SU-DHL-6 (cell line): ENCODE measurements at regions not wholly inside any gene's neighbourhood (a gene's known extent, or its start where the extent isn't known, plus 50 kb on each side); places are given as distances from the start of the nearest gene placed in this dataset.

Experiments
- EZH2phosphoT487 ChIP-seq: fragments of 200-600 bp; sonication (generic), shearing (Covaris generic); conservative IDR thresholded peaks from 2 replicates; pipeline ENCODE4 v1.6.1; 2018; ENCODE audit warnings: mild to moderate bottlenecking, antibody characterized with exemption, low read length, moderate library complexity, mixed read lengths
- TF ChIP-seq, protein P1 (sequence below): fragments of 200-600 bp; sonication (generic); IDR thresholded peaks from one replicate; pipeline ENCODE4 v1.5.1; 2017; ENCODE audit warnings: antibody characterized with exemption, mild to moderate bottlenecking, low read length, moderate library complexity; ENCODE audit not compliant: insufficient read depth, poor library complexity, severe bottlenecking

- TF ChIP-seq, protein P1, sequence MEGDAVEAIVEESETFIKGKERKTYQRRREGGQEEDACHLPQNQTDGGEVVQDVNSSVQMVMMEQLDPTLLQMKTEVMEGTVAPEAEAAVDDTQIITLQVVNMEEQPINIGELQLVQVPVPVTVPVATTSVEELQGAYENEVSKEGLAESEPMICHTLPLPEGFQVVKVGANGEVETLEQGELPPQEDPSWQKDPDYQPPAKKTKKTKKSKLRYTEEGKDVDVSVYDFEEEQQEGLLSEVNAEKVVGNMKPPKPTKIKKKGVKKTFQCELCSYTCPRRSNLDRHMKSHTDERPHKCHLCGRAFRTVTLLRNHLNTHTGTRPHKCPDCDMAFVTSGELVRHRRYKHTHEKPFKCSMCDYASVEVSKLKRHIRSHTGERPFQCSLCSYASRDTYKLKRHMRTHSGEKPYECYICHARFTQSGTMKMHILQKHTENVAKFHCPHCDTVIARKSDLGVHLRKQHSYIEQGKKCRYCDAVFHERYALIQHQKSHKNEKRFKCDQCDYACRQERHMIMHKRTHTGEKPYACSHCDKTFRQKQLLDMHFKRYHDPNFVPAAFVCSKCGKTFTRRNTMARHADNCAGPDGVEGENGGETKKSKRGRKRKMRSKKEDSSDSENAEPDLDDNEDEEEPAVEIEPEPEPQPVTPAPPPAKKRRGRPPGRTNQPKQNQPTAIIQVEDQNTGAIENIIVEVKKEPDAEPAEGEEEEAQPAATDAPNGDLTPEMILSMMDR = no peak
- TF ChIP-seq EZH2phosphoT487 = no peak
Observed at GRCh38 chr4:128373628-128374027, 86.0 kb upstream of the PGRMC2 start.
